ENCODE measurements at regions not wholly inside any gene's neighbourhood (a gene's known extent, or its start where the extent isn't known, plus 50 kb on each side); places are given as distances from the start of the nearest gene placed in this dataset.

GRCh38 chr2:234629596-234629995 lies 132.7 kb upstream of the ARL4C start:
- peaks cover 3% of the 10 kb centered on the region; the same call in 1 of the 3 replicates for H3K4me1 ChIP-seq
- TF ChIP-seq NPAS2 (CRISPR knock-in tag; IDR thresholded peaks at IDR 0.05; ENCODE audit: borderline replicate concordance) (no peak), TP53 (CRISPR knock-in tag; IDR thresholded peaks at IDR 0.05) (no peak), EP300 (IDR thresholded peaks at IDR 0.05) (no peak)
- H3K4me3 ChIP-seq = no peak overlapping the region
- CTCF ChIA-PET = interaction anchor here (0.6 kb wide), 1 partner anchor 637 kb away, joined by 3 read pairs; no protein-coding TSS in a partner anchor
- H3K27ac ChIP-seq = no peak overlapping the region
- POLR2A ChIA-PET = no interaction called here
- FAIRE-seq = no peak
- no peak for DNase-seq (ENCODE audit: low read depth in 1 of 2, low spot score in 1 of 2)
- no peak for ATAC-seq
- WGBS (ENCODE audit: missing lambda C conversion rate) = 66% methylated on average over 3 of the region's 3 CpGs
- H3K4me2 ChIP-seq = no peak overlapping the region
- H3K9me3 ChIP-seq = no peaks in the 10 kb centered on the region

GRCh38 chr2:234628953-234629352 lies 132.1 kb upstream of the ARL4C start:
- no peak overlapping the region for H3K4me2 ChIP-seq
- ChIA-PET CTCF (interaction anchor here (0.6 kb wide), 1 partner anchor 253 kb away, joined by 4 read pairs; no protein-coding TSS in a partner anchor), POLR2A (no interaction called here)
- H3K4me1 ChIP-seq = peaks cover 3% of the 10 kb centered on the region; the same call in 1 of the 3 replicates
- no peaks in the 10 kb centered on the region for H3K9me3 ChIP-seq
- no peak overlapping the region for H3K27ac ChIP-seq
- no peak overlapping the region for H3K4me3 ChIP-seq
- WGBS (ENCODE audit: missing lambda C conversion rate) = 69% methylated on average over 5 of the region's 5 CpGs
- no peak for FAIRE-seq
- ATAC-seq = no peak
- DNase-seq (ENCODE audit: low read depth in 1 of 2, low spot score in 1 of 2) = no peak
- peak; percentile 74 for TF ChIP-seq REST (IDR thresholded peaks at IDR 0.05)
- TF ChIP-seq KDM5A (IDR thresholded peaks at IDR 0.05) = no peak

DNA sequence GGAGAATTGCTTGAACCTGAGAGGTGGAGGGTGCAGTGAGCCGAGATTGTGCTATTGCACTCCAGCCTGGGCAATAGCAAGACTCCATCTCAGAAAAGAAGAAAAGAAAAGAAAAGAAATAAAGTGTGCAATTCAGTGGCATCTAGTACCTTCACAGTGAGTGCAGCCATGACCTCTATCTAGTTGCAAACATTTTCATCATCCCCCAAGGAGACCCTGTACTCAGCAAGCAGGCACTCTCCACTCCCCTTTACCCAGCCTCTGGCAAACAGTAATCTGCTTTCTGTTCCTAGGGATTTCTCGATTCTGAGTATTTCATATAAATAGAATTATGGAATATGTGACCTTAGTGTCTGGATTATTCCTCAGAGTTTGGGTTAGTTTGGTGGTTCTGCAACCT lies 130.4 kb upstream of the ARL4C start:
- Histone ChIP-seq H3K9me3 (no peaks in the 10 kb centered on the region), H3K4me1 (peaks cover 3% of the 10 kb centered on the region; the same call in 1 of the 3 replicates), H3K4me2 (no peak overlapping the region), H3K4me3 (no peak overlapping the region), H3K27ac (no peak overlapping the region)
- TF ChIP-seq NFE2L2 (conservative IDR thresholded peaks at IDR 0.05; ENCODE audit: low read length) = no peak
- TF ChIP-seq HEYL (CRISPR knock-in tag; IDR thresholded peaks at IDR 0.05) = no peak
- no peak for TF ChIP-seq RAD21 (conservative IDR thresholded peaks at IDR 0.05 in 1 of 2, IDR thresholded peaks at IDR 0.05 in 1 of 2)
- TF ChIP-seq SMC3 (IDR thresholded peaks at IDR 0.05) = no peak
- TF ChIP-seq HOXA7 (CRISPR knock-in tag; IDR thresholded peaks at IDR 0.05) = no peak
- TF ChIP-seq POLR2AphosphoS2 (conservative IDR thresholded peaks at IDR 0.05; ENCODE audit: low read length) = no peak
- no peak for TF ChIP-seq JUN (IDR thresholded peaks at IDR 0.05)
- no peak for TF ChIP-seq SREBF2 (IDR thresholded peaks at IDR 0.05)
- TF ChIP-seq NPAS2 (CRISPR knock-in tag; IDR thresholded peaks at IDR 0.05; ENCODE audit: borderline replicate concordance) = no peak
- TF ChIP-seq, protein P1, sequence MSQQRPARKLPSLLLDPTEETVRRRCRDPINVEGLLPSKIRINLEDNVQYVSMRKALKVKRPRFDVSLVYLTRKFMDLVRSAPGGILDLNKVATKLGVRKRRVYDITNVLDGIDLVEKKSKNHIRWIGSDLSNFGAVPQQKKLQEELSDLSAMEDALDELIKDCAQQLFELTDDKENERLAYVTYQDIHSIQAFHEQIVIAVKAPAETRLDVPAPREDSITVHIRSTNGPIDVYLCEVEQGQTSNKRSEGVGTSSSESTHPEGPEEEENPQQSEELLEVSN (IDR thresholded peaks at IDR 0.05; ENCODE audit: borderline replicate concordance, low read depth) = no peak
- no peak for TF ChIP-seq RFX5 (IDR thresholded peaks at IDR 0.05)
- no peak for TF ChIP-seq ATOH8 (CRISPR knock-in tag; IDR thresholded peaks at IDR 0.05; ENCODE audit: low read depth)
- TF ChIP-seq, protein P2, sequence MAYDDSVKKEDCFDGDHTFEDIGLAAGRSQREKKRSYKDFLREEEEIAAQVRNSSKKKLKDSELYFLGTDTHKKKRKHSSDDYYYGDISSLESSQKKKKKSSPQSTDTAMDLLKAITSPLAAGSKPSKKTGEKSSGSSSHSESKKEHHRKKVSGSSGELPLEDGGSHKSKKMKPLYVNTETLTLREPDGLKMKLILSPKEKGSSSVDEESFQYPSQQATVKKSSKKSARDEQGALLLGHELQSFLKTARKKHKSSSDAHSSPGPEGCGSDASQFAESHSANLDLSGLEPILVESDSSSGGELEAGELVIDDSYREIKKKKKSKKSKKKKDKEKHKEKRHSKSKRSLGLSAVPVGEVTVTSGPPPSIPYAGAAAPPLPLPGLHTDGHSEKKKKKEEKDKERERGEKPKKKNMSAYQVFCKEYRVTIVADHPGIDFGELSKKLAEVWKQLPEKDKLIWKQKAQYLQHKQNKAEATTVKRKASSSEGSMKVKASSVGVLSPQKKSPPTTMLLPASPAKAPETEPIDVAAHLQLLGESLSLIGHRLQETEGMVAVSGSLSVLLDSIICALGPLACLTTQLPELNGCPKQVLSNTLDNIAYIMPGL (CRISPR knock-in tag; IDR thresholded peaks at IDR 0.05; ENCODE audit: borderline replicate concordance) = no peak
- no peak for TF ChIP-seq KDM1A (IDR thresholded peaks at IDR 0.05; ENCODE audit: low read depth)
- 31% methylated on average over 2 of the region's 2 CpGs for WGBS (ENCODE audit: missing lambda C conversion rate)
- ATAC-seq (no peak), DNase-seq (ENCODE audit: low read depth in 1 of 2, low spot score in 1 of 2) (no peak), FAIRE-seq (no peak)
- ChIA-PET POLR2A (no interaction called here), CTCF (interaction anchor here (1.1 kb wide), 1 partner anchor 16 kb away, joined by 3 read pairs; no protein-coding TSS in a partner anchor)
